Breast epithelium (tissue), 3 donors: ENCODE measurements at regions not wholly inside any gene's neighbourhood (a gene's known extent, or its start where the extent isn't known, plus 50 kb on each side); places are given as distances from the start of the nearest gene placed in this dataset.

Experiments
- CTCF ChIP-seq, 3 donors: fragments of 450-650 bp; IDR thresholded peaks; one replicate each; pipeline ENCODE4 v1.5.1; 2016 to 2017; ENCODE audit warnings: antibody characterized with exemption in 3 of 3, mild to moderate bottlenecking in 3 of 3, moderate library complexity in 3 of 3
- POLR2A ChIP-seq: fragments of 450-650 bp; IDR thresholded peaks from one replicate; pipeline ENCODE4 v1.6.1; 2016; ENCODE audit warnings: antibody characterized with exemption, mild to moderate bottlenecking, moderate library complexity

- TF ChIP-seq CTCF (IDR thresholded peaks at IDR 0.05) (no peak), POLR2A (no peak)
These were observed 128.8 kb upstream of the CHRNA7 start for GRCh38 chr15:31901501-31901900.
